ENCODE measurements at regions not wholly inside any gene's neighbourhood (a gene's known extent, or its start where the extent isn't known, plus 50 kb on each side); places are given as distances from the start of the nearest gene placed in this dataset.
"Not testable (repeated sequence)": the region's sequence is repeated elsewhere in the genome, so short reads cannot be mapped to it uniquely, and the experiment has no call there.

GRCh38 chr7:9507290-9507689, 1073.9 kb downstream of the NXPH1 start:
- H3K27me3 ChIP-seq (ENCODE audit: low read depth), result no peaks in the 10 kb centered on the region
- TF ChIP-seq CTCF (IDR thresholded peaks at IDR 0.05; ENCODE audit: borderline replicate concordance), result no peak
- DNase-seq, result no peak
- no peaks in the 10 kb centered on the region for H3K4me1 ChIP-seq
- H3K36me3 ChIP-seq, result no peaks in the 10 kb centered on the region
- intact Hi-C loops (cut with micrococcal nuclease), result no loop called here
- H3K9me3 ChIP-seq (replicated peaks), result no peaks in the 10 kb centered on the region
- H3K4me3 ChIP-seq, result no peak overlapping the region
- H3K27ac ChIP-seq (replicated peaks), result no peak overlapping the region

- Histone ChIP-seq H3K4me3 (no peak overlapping the region), H3K36me3 (no peaks in the 10 kb centered on the region), H3K27me3 (ENCODE audit: low read depth) (no peaks in the 10 kb centered on the region), H3K9me3 (replicated peaks) (no peaks in the 10 kb centered on the region), H3K27ac (replicated peaks) (no peak overlapping the region), H3K4me1 (no peaks in the 10 kb centered on the region)
- intact Hi-C loops (cut with micrococcal nuclease), result no loop called here
- DNase-seq, result no peak
- no peak for TF ChIP-seq CTCF (IDR thresholded peaks at IDR 0.05; ENCODE audit: borderline replicate concordance)
Observed at GRCh38 chr7:9516662-9517061, 1083.3 kb downstream of the NXPH1 start.

GRCh38 chr7:9523579-9523978, 1090.2 kb downstream of the NXPH1 start:
- Histone ChIP-seq H3K9me3 (replicated peaks) (no peaks in the 10 kb centered on the region), H3K4me1 (no peaks in the 10 kb centered on the region), H3K27ac (replicated peaks) (no peak overlapping the region), H3K36me3 (no peaks in the 10 kb centered on the region), H3K27me3 (ENCODE audit: low read depth) (no peaks in the 10 kb centered on the region), H3K4me3 (no peak overlapping the region)
- TF ChIP-seq CTCF (IDR thresholded peaks at IDR 0.05; ENCODE audit: borderline replicate concordance), result no peak
- DNase-seq, result no peak
- intact Hi-C loops (cut with micrococcal nuclease), result no loop called here

- intact Hi-C loops (cut with micrococcal nuclease); H3K4me1 ChIP-seq; H3K4me3 ChIP-seq; H3K27ac ChIP-seq (replicated peaks); DNase-seq; H3K27me3 ChIP-seq (ENCODE audit: low read depth); H3K36me3 ChIP-seq; H3K9me3 ChIP-seq (replicated peaks): not testable (repeated sequence)
Observed at GRCh38 chr7:9552431-9552830, 1119.0 kb downstream of the NXPH1 start.

- intact Hi-C loops (cut with micrococcal nuclease), result no loop called here
- DNase-seq, result no peak
- Histone ChIP-seq H3K36me3 (no peaks in the 10 kb centered on the region), H3K27me3 (ENCODE audit: low read depth) (no peaks in the 10 kb centered on the region), H3K4me1 (no peaks in the 10 kb centered on the region), H3K27ac (replicated peaks) (no peak overlapping the region), H3K4me3 (no peak overlapping the region), H3K9me3 (replicated peaks) (no peaks in the 10 kb centered on the region)
- TF ChIP-seq CTCF (IDR thresholded peaks at IDR 0.05; ENCODE audit: borderline replicate concordance), result no peak
Observed at GRCh38 chr7:9557853-9558252, 1124.4 kb downstream of the NXPH1 start.

- no peaks in the 10 kb centered on the region for H3K36me3 ChIP-seq
Observed at GRCh38 chr7:9575716-9576115, 1142.3 kb downstream of the NXPH1 start.

More at GRCh38 chr7:9575716-9576115, 1142.3 kb downstream of the NXPH1 start:
- H3K9me3 ChIP-seq (replicated peaks), result peaks cover 6% of the 10 kb centered on the region
- no peak overlapping the region for H3K27ac ChIP-seq (replicated peaks)
- no peak for DNase-seq
- H3K27me3 ChIP-seq (ENCODE audit: low read depth), result no peaks in the 10 kb centered on the region
- H3K4me1 ChIP-seq, result no peaks in the 10 kb centered on the region
- no peak for TF ChIP-seq CTCF (IDR thresholded peaks at IDR 0.05; ENCODE audit: borderline replicate concordance)
- no peak overlapping the region for H3K4me3 ChIP-seq
- intact Hi-C loops (cut with micrococcal nuclease), result no loop called here

Measured in left ventricle myocardium inferior (tissue), 1 donor.